Smooth muscle cell (in vitro differentiated cells): ENCODE measurements at regions not wholly inside any gene's neighbourhood (a gene's known extent, or its start where the extent isn't known, plus 50 kb on each side); places are given as distances from the start of the nearest gene placed in this dataset.
"Not testable (repeated sequence)": the region's sequence is repeated elsewhere in the genome, so short reads cannot be mapped to it uniquely, and the experiment has no call there.

Experiments
- DNase-seq: peaks from one replicate; lab custom pipeline; 2025; ENCODE audit not compliant: unreplicated experiment; lab: John Stamatoyannopoulos, UW
- H2AFZ ChIP-seq: fragments of 200-600 bp; sonication (generic); 2 replicates; pipeline ENCODE4 v1.6.0; 2016; ENCODE audit warnings: antibody characterized with exemption, low read depth, mild to moderate bottlenecking
- H3F3A ChIP-seq: fragments of 200-600 bp; sonication (generic); 2 replicates; pipeline ENCODE4 v1.6.0; 2017; ENCODE audit warnings: antibody characterized with exemption, low read depth
- H3K27ac ChIP-seq: fragments of 200-600 bp; sonication (generic); 2 replicates; pipeline ENCODE4 v1.5.1; 2016; ENCODE audit warnings: low read depth, mild to moderate bottlenecking
- H3K27me3 ChIP-seq: fragments of 200-600 bp; sonication (generic); 2 replicates; pipeline ENCODE4 v1.6.1; 2016; ENCODE audit warnings: low read depth, mild to moderate bottlenecking
- H3K36me3 ChIP-seq: fragments of 200-600 bp; sonication (generic); 2 replicates; pipeline ENCODE4 v1.5.1; 2016; ENCODE audit warnings: low read depth
- H3K4me1 ChIP-seq: fragments of 200-600 bp; sonication (generic); 2 replicates; pipeline ENCODE4 v1.5.1; 2016; ENCODE audit warnings: low read depth
- H3K4me2 ChIP-seq: fragments of 200-600 bp; sonication (generic); 2 replicates; pipeline ENCODE4 v1.6.0; 2016; ENCODE audit warnings: mild to moderate bottlenecking
- H3K4me3 ChIP-seq: fragments of 200-600 bp; sonication (generic); 2 replicates; pipeline ENCODE4 v1.5.1; 2016; ENCODE audit warnings: mild to moderate bottlenecking
- H3K79me2 ChIP-seq: fragments of 200-600 bp; sonication (generic); 2 replicates; pipeline ENCODE4 v1.6.0; 2016; ENCODE audit warnings: low read depth, mild to moderate bottlenecking
- H3K9ac ChIP-seq: fragments of 200-600 bp; sonication (generic); 2 replicates; pipeline ENCODE4 v1.6.0; 2016; ENCODE audit warnings: low read depth
- H3K9me3 ChIP-seq: fragments of 200-600 bp; sonication (generic); replicated peaks from 2 replicates; pipeline ENCODE4 v1.5.1; 2016; ENCODE audit warnings: low read depth
- H4K20me1 ChIP-seq: fragments of 200-600 bp; sonication (generic); 2 replicates; pipeline ENCODE4 v1.6.0; 2016; ENCODE audit warnings: low read depth
- WGBS: methylation state at CpG from one replicate; pipeline ENCODE4 v1.1.7; 2016; ENCODE audit warnings: low lambda C conversion rate; 5-methylcytosine and 5-hydroxymethylcytosine counted together
- TF ChIP-seq, protein P1 (sequence below): fragments of 200-600 bp; sonication (generic); IDR thresholded peaks from 2 replicates; pipeline ENCODE4 v1.5.1; 2017; ENCODE audit warnings: borderline replicate concordance, mild to moderate bottlenecking, antibody characterized with exemption; ENCODE audit not compliant: insufficient read depth, poor library complexity, severe bottlenecking

DNA sequence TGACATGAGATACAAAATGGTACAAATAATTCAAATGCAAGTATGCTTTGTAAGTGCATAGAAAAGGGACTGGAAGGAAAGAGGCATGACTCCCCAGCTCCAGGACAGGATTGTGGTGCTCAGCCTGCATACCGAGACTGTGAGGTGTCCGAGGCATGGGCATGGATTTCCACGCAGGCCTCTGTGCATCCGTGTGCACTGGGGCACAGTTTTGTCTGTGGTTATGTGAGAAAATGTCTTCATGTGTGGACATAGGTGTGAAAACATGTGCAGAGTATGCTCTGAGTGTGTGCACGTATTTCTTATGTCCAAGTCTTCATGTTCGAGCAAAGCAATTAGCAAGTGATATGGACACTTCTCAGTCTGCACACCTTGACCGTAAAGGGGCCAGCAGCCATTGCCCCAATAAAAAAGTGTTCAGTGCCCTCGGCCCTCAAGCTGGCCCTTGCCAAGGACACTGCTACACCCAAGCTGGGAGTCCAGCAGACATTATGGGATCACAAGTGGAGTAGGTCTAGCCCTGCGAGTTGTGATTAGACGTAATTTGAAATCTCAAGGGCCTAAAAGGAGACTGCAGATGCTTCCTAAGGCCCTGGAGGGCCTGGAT is 120.7 kb downstream of the CYP26B1 start:
- TF ChIP-seq, protein P1, sequence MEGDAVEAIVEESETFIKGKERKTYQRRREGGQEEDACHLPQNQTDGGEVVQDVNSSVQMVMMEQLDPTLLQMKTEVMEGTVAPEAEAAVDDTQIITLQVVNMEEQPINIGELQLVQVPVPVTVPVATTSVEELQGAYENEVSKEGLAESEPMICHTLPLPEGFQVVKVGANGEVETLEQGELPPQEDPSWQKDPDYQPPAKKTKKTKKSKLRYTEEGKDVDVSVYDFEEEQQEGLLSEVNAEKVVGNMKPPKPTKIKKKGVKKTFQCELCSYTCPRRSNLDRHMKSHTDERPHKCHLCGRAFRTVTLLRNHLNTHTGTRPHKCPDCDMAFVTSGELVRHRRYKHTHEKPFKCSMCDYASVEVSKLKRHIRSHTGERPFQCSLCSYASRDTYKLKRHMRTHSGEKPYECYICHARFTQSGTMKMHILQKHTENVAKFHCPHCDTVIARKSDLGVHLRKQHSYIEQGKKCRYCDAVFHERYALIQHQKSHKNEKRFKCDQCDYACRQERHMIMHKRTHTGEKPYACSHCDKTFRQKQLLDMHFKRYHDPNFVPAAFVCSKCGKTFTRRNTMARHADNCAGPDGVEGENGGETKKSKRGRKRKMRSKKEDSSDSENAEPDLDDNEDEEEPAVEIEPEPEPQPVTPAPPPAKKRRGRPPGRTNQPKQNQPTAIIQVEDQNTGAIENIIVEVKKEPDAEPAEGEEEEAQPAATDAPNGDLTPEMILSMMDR = no peak
- Histone ChIP-seq H3K79me2 (no peaks in the 10 kb centered on the region), H3K9ac (no peak overlapping the region), H3K27ac (no peak overlapping the region), H3K36me3 (no peaks in the 10 kb centered on the region), H3F3A (no peaks in the 10 kb centered on the region), H3K4me1 (no peaks in the 10 kb centered on the region), H3K9me3 (no peaks in the 10 kb centered on the region), H3K4me2 (no peak overlapping the region), H2AFZ (no peak overlapping the region), H3K27me3 (no peaks in the 10 kb centered on the region), H4K20me1 (no peaks in the 10 kb centered on the region), H3K4me3 (no peak overlapping the region)
- 81% methylated on average over 10 of the region's 10 CpGs for WGBS
- DNase-seq = no peak

DNA sequence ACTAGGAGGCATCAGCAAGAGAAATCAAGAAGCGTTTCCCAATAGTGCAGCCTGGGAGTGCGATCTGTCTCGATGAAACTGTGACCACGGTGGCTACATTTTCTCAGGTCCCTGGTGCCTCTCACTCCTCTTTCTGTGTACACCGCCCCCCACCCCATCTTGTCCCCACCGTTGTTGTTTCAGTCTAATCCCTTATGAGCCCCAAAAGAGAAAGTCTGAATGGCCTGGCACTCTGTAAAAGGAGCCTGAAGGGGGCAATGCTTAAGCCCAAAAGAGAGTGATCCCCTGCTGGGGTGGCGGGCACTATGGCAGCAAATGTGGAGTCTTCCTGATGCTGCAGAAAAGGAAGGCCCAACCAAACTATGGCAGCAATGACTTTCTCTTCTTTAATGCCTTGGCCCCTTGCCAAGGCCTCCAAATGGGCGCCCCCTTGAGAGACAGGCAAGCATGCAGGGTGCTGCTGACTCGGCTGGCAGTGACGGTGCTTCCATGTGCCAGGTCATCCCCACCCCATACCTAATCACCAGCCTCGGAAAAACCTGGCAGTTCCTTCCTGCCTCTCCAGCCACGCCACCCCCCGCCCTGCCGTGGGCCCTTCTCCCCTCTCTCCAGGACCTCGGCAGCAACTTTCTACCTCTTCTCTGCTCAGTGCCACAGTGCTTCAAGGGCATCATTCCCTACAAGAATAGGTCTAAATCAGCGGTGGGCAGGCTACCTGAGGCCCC is 123.0 kb downstream of the CYP26B1 start:
- H3K4me3 ChIP-seq = no peak overlapping the region
- no peak overlapping the region for H3K27ac ChIP-seq
- no peak overlapping the region for H2AFZ ChIP-seq
- WGBS = 91% methylated on average over 16 of the region's 16 CpGs
- H4K20me1 ChIP-seq = no peaks in the 10 kb centered on the region
- H3K27me3 ChIP-seq = no peaks in the 10 kb centered on the region
- TF ChIP-seq, protein P1 = no peak
- no peaks in the 10 kb centered on the region for H3K79me2 ChIP-seq
- H3K4me1 ChIP-seq = no peaks in the 10 kb centered on the region
- H3F3A ChIP-seq = no peaks in the 10 kb centered on the region
- H3K9me3 ChIP-seq = no peaks in the 10 kb centered on the region
- DNase-seq = no peak
- H3K9ac ChIP-seq = no peak overlapping the region
- no peaks in the 10 kb centered on the region for H3K36me3 ChIP-seq
- no peak overlapping the region for H3K4me2 ChIP-seq

DNA sequence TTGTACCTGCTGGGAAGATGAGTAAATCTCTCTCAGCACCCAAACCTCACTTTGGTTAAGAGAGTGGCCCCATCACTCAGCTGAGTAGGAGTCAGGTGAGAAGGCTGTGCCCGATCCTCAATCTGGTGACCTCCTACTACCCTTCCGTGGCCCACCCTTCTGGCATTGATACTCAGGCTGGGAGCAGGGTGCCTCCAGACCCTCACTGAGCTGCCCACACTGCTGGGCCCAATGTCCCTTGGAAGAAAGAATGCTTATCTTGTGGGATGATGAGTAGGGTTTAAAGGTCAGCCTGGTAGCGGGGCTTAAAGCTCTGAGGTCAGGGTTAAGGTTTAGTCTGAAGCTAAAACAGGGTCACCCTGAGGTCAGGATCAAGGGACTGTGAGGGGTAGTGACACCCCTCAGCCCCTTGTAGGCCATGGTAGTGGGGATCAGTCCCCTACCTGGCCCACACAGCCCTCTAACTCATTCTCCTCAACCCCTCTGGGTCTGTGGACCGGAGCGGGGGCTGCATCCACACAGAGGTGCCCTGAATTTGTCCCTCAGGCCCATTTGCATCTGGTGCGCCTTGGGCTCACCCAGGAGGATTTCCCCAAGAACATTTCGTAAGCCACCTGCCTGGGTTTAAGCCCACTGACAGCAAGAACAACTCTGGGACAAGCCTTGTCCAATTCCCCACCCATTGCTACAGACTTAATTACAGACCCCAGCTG is 123.8 kb downstream of the CYP26B1 start:
- Histone ChIP-seq H3K79me2 (no peaks in the 10 kb centered on the region), H3K27ac (no peak overlapping the region), H3K27me3 (no peaks in the 10 kb centered on the region), H3F3A (no peaks in the 10 kb centered on the region), H3K4me3 (no peak overlapping the region), H2AFZ (no peak overlapping the region), H3K9me3 (no peaks in the 10 kb centered on the region), H3K4me1 (no peaks in the 10 kb centered on the region), H3K36me3 (no peaks in the 10 kb centered on the region), H4K20me1 (no peaks in the 10 kb centered on the region), H3K4me2 (no peak overlapping the region), H3K9ac (no peak overlapping the region)
- TF ChIP-seq, protein P1 = no peak
- DNase-seq = no peak
- WGBS = 98% methylated on average over 7 of the region's 7 CpGs

DNA sequence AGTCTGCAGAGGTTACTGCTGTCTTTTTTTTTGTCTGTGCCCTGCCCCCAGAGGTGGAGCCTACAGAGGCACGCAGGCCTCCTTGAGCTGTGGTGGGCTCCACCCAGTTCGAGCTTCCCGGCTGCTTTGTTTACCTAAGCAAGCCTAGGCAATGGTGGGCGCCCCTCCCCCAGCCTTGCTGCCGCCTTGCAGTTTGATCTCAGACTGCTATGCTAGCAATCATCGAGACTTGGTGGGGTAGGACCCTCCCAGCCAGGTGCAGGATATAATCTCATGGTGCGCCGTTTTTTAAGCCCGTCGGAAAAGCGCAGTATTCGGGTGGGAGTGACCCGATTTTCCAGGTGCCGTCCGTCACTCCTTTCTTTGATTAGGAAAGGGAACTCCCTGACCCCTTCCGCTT is 126.3 kb downstream of the CYP26B1 start:
- H3K36me3 ChIP-seq, H3K27me3 ChIP-seq, DNase-seq, H3K79me2 ChIP-seq, H3K4me1 ChIP-seq, H3K4me2 ChIP-seq, H3F3A ChIP-seq, H3K9me3 ChIP-seq, H2AFZ ChIP-seq, H4K20me1 ChIP-seq, H3K9ac ChIP-seq, H3K4me3 ChIP-seq, H3K27ac ChIP-seq: not testable (repeated sequence)
- WGBS = 71% methylated on average over 16 of the region's 16 CpGs
